Tibial nerve (tissue), 4 donors: ENCODE measurements at regions not wholly inside any gene's neighbourhood (a gene's known extent, or its start where the extent isn't known, plus 50 kb on each side); places are given as distances from the start of the nearest gene placed in this dataset.

Experiments used
- EP300 ChIP-seq, 2 donors: sonication (generic); formaldehyde crosslinking; IDR thresholded peaks; one replicate each; pipeline ENCODE4 v1.6.1; 2017; ENCODE audit warnings: antibody characterized with exemption in 2 of 2, mild to moderate bottlenecking in 1 of 2
- POLR2A ChIP-seq, 2 donors: fragments of 450-650 bp; IDR thresholded peaks; one replicate each; pipeline ENCODE4 v1.6.1; 2017; ENCODE audit warnings: antibody characterized with exemption in 2 of 2, mild to moderate bottlenecking in 2 of 2, moderate library complexity in 2 of 2
- TF ChIP-seq, protein P1 (sequence below), 5 experiments: fragments of 200-600 bp in 3 of 5; fragments of 450-650 bp in 2 of 5; sonication (generic) in 3 of 5; IDR thresholded peaks; one replicate each; pipeline ENCODE4 v1.5.1; 2016 to 2019; ENCODE audit warnings: antibody characterized with exemption in 5 of 5, mild to moderate bottlenecking in 3 of 5, moderate library complexity in 2 of 5

DNA sequence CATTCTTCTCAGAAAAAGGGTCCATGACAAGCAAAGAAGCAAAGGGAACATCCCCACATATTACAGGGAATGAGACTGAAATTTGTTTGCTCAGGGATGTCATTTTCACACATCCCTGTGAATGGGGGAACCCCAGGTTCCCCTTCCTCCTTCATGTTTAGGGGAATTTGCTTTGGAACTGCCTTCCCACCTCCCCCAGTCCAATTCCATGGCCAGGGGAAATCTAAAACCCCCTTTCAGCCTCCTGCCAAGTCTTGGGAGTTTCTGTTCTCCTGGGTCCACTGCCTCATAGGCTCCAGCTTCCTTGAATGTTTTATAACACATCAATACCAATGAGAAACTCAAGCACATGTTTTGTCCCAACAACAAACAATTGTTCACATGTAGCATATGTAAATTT is 297.5 kb upstream of the CTNNB1 start:
- TF ChIP-seq POLR2A (IDR thresholded peaks at IDR 0.05) (no peak), EP300 (IDR thresholded peaks at IDR 0.05) (no peak)
- TF ChIP-seq, protein P1, sequence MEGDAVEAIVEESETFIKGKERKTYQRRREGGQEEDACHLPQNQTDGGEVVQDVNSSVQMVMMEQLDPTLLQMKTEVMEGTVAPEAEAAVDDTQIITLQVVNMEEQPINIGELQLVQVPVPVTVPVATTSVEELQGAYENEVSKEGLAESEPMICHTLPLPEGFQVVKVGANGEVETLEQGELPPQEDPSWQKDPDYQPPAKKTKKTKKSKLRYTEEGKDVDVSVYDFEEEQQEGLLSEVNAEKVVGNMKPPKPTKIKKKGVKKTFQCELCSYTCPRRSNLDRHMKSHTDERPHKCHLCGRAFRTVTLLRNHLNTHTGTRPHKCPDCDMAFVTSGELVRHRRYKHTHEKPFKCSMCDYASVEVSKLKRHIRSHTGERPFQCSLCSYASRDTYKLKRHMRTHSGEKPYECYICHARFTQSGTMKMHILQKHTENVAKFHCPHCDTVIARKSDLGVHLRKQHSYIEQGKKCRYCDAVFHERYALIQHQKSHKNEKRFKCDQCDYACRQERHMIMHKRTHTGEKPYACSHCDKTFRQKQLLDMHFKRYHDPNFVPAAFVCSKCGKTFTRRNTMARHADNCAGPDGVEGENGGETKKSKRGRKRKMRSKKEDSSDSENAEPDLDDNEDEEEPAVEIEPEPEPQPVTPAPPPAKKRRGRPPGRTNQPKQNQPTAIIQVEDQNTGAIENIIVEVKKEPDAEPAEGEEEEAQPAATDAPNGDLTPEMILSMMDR (IDR thresholded peaks at IDR 0.05) = no peak
